Duodenal mucosa (tissue), 2 donors: ENCODE measurements at regions not wholly inside any gene's neighbourhood (a gene's known extent, or its start where the extent isn't known, plus 50 kb on each side); places are given as distances from the start of the nearest gene placed in this dataset.

Experiments
- H3K27ac ChIP-seq: one replicate; pipeline ENCODE4 v1.7.0; 2013; ENCODE audit warnings: low read depth, low read length
- H3K27me3 ChIP-seq, 2 donors: one replicate each; pipeline ENCODE4 v1.7.0; 2013; ENCODE audit warnings: low read length in 2 of 2, control low read depth in 1 of 2; ENCODE audit not compliant: insufficient read depth in 2 of 2, control insufficient read depth in 1 of 2
- H3K36me3 ChIP-seq, 2 donors: one replicate each; pipeline ENCODE4 v1.7.0; 2013; ENCODE audit warnings: low read length in 2 of 2, control low read depth in 1 of 2; ENCODE audit not compliant: insufficient read depth in 2 of 2, control insufficient read depth in 1 of 2
- H3K4me1 ChIP-seq, 2 donors: one replicate each; pipeline ENCODE4 v1.7.0; 2013; ENCODE audit warnings: low read length in 2 of 2, control low read depth in 1 of 2; ENCODE audit not compliant: insufficient read depth in 2 of 2, control insufficient read depth in 1 of 2
- H3K4me3 ChIP-seq, 2 donors: one replicate each; pipeline ENCODE4 v1.7.0; 2013; ENCODE audit warnings: low read length in 2 of 2, low read depth in 1 of 2
- H3K9ac ChIP-seq, 2 donors: one replicate each; pipeline ENCODE4 v1.7.0; 2013; ENCODE audit warnings: low read length in 2 of 2, low read depth in 1 of 2
- H3K9me3 ChIP-seq, 2 donors: one replicate each; pipeline ENCODE4 v1.7.0; 2013; ENCODE audit warnings: low read length in 2 of 2, control low read depth in 1 of 2; ENCODE audit not compliant: control insufficient read depth in 1 of 2

DNA sequence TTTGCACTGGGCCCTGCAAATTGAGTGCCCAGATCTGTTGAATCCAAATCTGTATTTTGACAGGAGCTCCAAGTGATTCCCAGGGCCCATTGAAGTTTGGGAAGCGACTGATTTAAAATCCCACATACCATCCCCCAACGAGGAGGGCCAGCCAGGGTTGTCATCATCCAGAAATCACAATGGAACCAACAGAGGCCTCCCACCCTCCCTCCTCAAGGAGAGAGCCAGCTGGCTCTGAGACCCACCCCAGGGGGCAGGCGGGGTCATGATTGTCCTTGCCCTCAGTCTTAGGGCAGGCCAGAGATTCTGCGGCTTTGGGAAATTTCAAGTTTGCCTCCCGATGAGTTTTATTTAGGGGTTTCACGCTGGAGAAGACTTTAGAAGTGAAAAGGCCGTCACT is 358.2 kb downstream of the MN1 start:
- Histone ChIP-seq H3K4me3 (no peak overlapping the region), H3K9me3 (no peaks in the 10 kb centered on the region), H3K27me3 (no peaks in the 10 kb centered on the region), H3K27ac (no peak overlapping the region), H3K4me1 (no peaks in the 10 kb centered on the region), H3K36me3 (no peaks in the 10 kb centered on the region), H3K9ac (no peak overlapping the region)

DNA sequence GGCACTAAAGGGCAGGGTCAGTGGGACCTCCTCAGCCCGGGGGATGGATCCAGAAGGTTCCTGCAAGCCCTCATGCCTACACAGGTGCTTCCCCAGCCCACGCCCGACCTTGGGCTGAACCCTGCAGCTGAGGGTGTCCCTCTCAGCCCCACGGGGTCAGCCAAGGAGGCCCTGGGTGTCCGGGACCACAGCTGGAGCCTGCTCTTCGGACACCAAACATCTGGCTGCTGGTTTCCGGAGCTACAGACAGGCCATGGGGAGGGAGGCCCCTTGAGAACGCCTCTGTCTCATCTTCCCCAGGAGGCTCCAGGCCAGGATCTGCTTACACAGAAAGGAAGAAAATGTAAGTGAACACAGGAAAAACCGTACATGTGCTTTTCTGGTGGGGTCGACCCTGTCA is 355.7 kb downstream of the MN1 start:
- Histone ChIP-seq H3K27me3 (no peaks in the 10 kb centered on the region), H3K9ac (no peak overlapping the region), H3K27ac (no peak overlapping the region), H3K4me1 (no peaks in the 10 kb centered on the region), H3K9me3 (no peaks in the 10 kb centered on the region), H3K36me3 (no peaks in the 10 kb centered on the region), H3K4me3 (no peak overlapping the region)

DNA sequence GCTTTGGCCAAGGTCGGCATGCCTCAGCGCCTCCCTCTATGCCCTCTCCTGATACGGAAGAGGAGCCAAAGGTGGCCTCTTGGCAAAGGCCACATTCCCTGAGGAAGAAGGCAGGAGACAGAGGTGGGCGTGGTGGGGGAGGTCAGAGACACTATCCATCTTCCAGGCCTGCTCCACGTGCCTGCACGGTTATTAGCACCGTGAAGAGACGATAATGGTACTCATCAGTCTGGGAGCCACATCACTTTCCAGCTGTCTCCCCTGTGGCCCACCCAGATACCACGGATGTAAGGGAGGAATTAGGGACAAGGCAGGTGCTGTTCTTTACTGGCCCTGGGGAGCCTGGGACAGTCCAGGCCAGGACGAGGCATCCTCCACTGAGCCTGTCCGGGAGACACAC is 354.3 kb downstream of the MN1 start:
- Histone ChIP-seq H3K27me3 (no peaks in the 10 kb centered on the region), H3K36me3 (no peaks in the 10 kb centered on the region), H3K4me1 (no peaks in the 10 kb centered on the region), H3K9ac (no peak overlapping the region), H3K4me3 (no peak overlapping the region), H3K9me3 (no peaks in the 10 kb centered on the region), H3K27ac (no peak overlapping the region)

DNA sequence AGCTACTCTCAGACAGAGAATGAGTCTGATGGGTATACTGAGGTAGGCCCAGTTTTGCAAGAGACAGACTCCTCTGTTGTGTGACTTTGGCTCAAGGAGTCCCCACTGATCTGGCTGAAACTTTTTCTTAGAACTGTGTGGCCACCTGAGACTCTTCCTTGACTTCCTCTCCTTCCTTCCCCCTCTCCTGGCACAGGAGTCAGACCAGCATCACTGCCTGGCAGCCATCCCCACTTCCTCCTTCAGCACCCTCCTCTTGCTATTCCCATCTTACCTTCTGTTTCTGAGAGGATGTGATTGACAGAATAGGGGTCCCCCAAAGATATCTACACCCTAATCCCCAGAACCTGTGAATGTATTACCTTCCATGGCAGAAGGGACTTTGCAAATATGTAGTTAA is 351.1 kb downstream of the MN1 start:
- no peak overlapping the region for H3K27ac ChIP-seq
- no peaks in the 10 kb centered on the region for H3K36me3 ChIP-seq
- no peak overlapping the region for H3K4me3 ChIP-seq
- H3K4me1 ChIP-seq: no peaks in the 10 kb centered on the region
- no peak overlapping the region for H3K9ac ChIP-seq
- no peaks in the 10 kb centered on the region for H3K27me3 ChIP-seq
- H3K9me3 ChIP-seq: no peaks in the 10 kb centered on the region

DNA sequence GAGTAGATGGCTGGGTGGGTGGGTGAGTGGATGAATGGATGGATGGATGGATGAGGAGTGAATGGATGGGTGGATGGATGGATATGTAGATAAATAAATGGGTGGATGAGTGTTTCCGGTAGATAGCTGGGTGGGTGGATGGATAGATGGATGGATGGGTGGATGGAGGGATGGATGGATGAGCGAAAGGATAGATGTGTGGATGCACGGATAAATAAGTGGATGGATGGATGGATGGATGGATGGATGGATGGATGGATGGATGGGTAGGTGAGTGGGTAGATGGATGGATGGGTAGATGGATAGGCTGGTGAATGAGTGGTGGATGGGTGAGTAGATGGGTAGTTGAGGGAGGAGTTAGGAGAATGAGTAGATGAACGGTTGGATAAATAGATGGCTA is 349.3 kb downstream of the MN1 start:
- Histone ChIP-seq H3K9ac (no peak overlapping the region), H3K36me3 (no peaks in the 10 kb centered on the region), H3K4me1 (no peaks in the 10 kb centered on the region), H3K27me3 (no peaks in the 10 kb centered on the region), H3K27ac (no peak overlapping the region), H3K9me3 (no peaks in the 10 kb centered on the region), H3K4me3 (no peak overlapping the region)

DNA sequence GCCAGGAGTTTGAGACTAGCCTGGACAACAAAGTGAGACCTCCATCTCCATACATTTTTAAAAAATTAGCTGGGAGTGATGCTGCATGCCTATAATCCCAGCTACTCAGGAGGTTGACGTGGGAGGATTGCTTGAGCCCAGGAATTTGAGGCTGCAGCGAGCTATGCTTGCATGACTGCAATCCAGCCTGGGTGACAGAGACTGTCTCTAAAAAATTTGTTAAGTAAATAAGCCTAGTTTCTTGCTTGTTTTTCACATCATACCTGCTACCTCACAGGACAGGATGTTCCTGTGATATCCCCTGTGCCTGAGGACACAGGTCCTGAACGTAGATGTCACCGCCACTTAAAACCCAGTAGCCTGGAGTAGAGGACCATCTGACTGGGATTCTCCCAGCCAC is 348.6 kb downstream of the MN1 start:
- H3K27ac ChIP-seq: no peak overlapping the region
- H3K9ac ChIP-seq: no peak overlapping the region
- no peaks in the 10 kb centered on the region for H3K27me3 ChIP-seq
- H3K36me3 ChIP-seq: no peaks in the 10 kb centered on the region
- no peaks in the 10 kb centered on the region for H3K4me1 ChIP-seq
- no peaks in the 10 kb centered on the region for H3K9me3 ChIP-seq
- H3K4me3 ChIP-seq: no peak overlapping the region

DNA sequence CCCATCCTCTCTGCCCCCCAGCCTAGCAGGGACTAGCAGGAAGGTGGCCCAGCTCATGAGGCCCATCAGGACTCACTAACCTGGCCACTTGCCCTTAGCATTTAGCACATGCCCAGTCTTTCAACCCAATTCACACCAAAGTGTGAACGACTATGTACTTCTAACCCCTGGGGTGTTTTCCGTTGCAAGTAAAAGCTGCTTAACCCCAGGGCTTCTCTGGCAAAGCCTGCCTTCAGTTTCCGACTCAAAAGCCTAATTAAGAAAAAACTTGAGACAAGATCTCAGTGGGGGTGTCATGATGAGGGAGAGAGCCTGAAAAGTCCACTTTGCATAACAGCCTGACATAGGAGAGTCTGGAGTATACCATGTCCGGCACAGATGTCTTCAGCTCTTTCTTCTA is 347.8 kb downstream of the MN1 start:
- Histone ChIP-seq H3K4me3 (no peak overlapping the region), H3K9me3 (no peaks in the 10 kb centered on the region), H3K4me1 (no peaks in the 10 kb centered on the region), H3K9ac (no peak overlapping the region), H3K36me3 (no peaks in the 10 kb centered on the region), H3K27me3 (no peaks in the 10 kb centered on the region), H3K27ac (no peak overlapping the region)

DNA sequence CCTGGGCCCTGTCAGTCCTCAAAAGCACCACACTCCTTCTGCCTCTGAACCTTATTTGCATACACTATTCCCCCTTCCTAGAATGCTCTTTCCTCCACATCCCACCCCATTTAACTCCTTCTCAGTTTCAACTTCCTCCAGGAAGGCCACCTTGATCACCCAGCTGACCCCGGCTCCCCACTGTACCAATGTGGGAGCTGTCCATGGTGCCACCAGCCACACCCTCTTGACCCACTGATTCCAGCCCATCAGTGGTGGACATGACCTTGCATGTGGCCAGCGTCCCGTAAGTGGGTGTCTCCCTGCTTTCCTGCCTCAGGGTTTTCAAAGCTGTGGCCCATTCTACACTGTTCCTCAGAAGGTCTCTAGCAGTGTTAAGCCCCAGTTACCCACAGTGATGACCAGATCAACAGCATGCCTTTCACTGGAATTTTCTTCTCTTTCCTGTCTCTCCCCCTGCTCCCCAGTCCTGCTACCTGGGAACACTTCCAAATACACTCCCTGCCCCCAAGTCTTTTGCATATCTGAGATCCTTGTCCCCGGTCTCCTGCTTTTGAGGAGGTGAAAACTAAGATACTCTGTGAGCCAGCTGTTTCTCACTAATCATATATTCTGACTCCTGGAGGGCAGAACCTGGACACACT is 346.6 kb downstream of the MN1 start:
- Histone ChIP-seq H3K9ac (no peak overlapping the region), H3K27ac (no peak overlapping the region), H3K36me3 (no peaks in the 10 kb centered on the region), H3K4me3 (no peak overlapping the region), H3K4me1 (no peaks in the 10 kb centered on the region), H3K9me3 (no peaks in the 10 kb centered on the region), H3K27me3 (no peaks in the 10 kb centered on the region)

DNA sequence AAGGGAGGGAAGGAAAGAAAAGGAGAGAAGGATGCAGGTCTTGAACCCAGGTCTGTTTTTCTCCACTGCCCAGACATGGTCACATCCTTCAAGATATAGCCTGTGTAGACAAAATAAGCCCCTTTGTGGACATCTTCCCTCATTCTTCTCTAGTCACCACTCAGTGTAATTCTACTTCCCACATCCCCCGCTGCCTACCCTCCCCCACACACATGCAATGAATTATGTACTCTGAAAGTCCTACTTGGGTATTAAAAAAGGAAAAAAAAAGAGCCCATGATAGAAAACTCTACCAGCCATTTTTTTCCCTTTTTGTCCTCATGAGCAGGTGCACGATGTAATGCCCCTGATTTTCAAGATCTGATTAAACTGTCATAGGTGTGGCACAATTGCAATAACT is 346.0 kb downstream of the MN1 start:
- Histone ChIP-seq H3K27me3 (no peaks in the 10 kb centered on the region), H3K4me1 (no peaks in the 10 kb centered on the region), H3K9ac (no peak overlapping the region), H3K36me3 (no peaks in the 10 kb centered on the region), H3K4me3 (no peak overlapping the region), H3K9me3 (no peaks in the 10 kb centered on the region), H3K27ac (no peak overlapping the region)

DNA sequence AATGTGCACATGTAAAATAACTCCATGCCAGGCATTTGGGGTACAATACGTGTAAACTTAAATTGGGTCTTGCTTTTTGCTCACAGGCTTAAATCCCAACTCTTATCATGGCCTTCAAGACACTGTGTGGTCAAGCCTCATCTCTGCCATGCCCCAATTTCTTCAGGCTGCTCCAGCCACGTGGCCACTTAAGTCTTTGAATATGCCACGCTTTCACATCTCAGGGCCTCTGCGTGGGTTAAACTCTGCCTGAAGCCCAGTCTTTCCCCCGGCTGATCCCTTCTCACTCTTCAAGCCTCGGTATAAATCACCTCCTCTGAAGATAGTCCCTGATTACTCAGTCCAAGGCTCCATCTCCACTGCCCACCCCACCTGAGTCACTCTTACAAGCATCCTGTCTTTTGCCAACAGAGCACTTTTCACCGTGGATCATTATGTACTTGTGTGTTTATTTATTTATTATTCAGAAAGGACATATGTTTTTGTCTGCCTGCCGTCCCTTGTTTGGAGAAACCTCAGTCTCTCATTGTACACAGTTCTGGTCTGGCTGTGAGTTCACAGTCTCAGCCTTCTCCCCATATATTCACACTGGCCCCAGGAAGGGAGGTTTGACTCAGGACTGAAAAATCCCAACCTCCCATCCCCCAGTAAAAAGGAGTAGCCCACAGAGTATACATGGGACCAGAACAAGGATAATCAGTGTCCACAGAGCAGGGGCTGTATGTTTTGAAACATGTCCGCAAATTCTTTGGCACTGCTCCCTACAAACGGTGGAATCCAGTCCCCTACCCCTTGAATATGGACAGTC is 344.7 kb downstream of the MN1 start:
- Histone ChIP-seq H3K27me3 (no peaks in the 10 kb centered on the region), H3K27ac (no peak overlapping the region), H3K4me3 (no peak overlapping the region)

More for the DNA sequence above, 344.7 kb downstream of the MN1 start:
- H3K4me1 ChIP-seq: no peaks in the 10 kb centered on the region
- H3K9me3 ChIP-seq: no peaks in the 10 kb centered on the region
- no peak overlapping the region for H3K9ac ChIP-seq
- H3K36me3 ChIP-seq: no peaks in the 10 kb centered on the region
